CD4-positive, CD25-positive, alpha-beta regulatory T cell (primary cell): ENCODE measurements at regions not wholly inside any gene's neighbourhood (a gene's known extent, or its start where the extent isn't known, plus 50 kb on each side); places are given as distances from the start of the nearest gene placed in this dataset.

Experiments
- ATAC-seq, 2 donors: fragments of 150-1000 bp; cut with Tn5 transposase; one replicate each; pipeline ENCODE4 v1.10.0; 2021; ENCODE audit warnings: low read depth in 2 of 2, moderate number of reproducible peaks in 2 of 2, moderate library complexity in 1 of 2
- DNase-seq, 3 donors: peaks; one replicate each; pipeline versions ENCODE4 v3.0.0 to v3.0.0-alpha.2; 2012 to 2022; ENCODE audit warnings: mixed read lengths in 1 of 3
- H3K27ac ChIP-seq: one replicate; pipeline ENCODE4 v1.7.0; 2013; ENCODE audit warnings: mild to moderate bottlenecking, low read length; ENCODE audit not compliant: insufficient read depth, poor library complexity, severe bottlenecking
- H3K27me3 ChIP-seq: one replicate; pipeline ENCODE4 v1.7.0; 2013; ENCODE audit warnings: low read length; ENCODE audit not compliant: control insufficient read depth, insufficient read depth
- H3K36me3 ChIP-seq: one replicate; pipeline ENCODE4 v1.7.0; 2013; ENCODE audit warnings: mild to moderate bottlenecking, low read length, moderate library complexity; ENCODE audit not compliant: control insufficient read depth, insufficient read depth
- H3K4me1 ChIP-seq: 2 replicates; pipeline ENCODE4 v1.7.0; 2013; ENCODE audit warnings: mild to moderate bottlenecking, low read length; ENCODE audit not compliant: insufficient read depth, control insufficient read depth, poor library complexity, severe bottlenecking
- H3K4me3 ChIP-seq: one replicate; pipeline ENCODE4 v1.7.0; 2013; ENCODE audit warnings: low read depth, mild to moderate bottlenecking, low read length, moderate library complexity
- H3K9me3 ChIP-seq, 2 experiments: 1 replicate in 1 of 2; 2 replicates in 1 of 2; pipeline ENCODE4 v1.7.0; 2013; ENCODE audit warnings: low read length in 2 of 2, mild to moderate bottlenecking in 1 of 2, moderate library complexity in 1 of 2; ENCODE audit not compliant: control insufficient read depth in 2 of 2
- H3K27ac Mint-ChIP-seq, 3 donors: one replicate each; pipeline ENCODE4 v1.8.0; 2020 to 2022; ENCODE audit warnings: mild to moderate bottlenecking in 3 of 3, mixed read lengths in 3 of 3, moderate library complexity in 2 of 3
- H3K27me3 Mint-ChIP-seq: one replicate; pipeline ENCODE4 v1.8.0; 2022; ENCODE audit warnings: mild to moderate bottlenecking, mixed read lengths
- H3K36me3 Mint-ChIP-seq: one replicate; pipeline ENCODE4 v1.8.0; 2020; ENCODE audit warnings: mixed read lengths
- H3K4me1 Mint-ChIP-seq, 4 donors: one replicate each; pipeline ENCODE4 v1.8.0; 2020 to 2022; ENCODE audit warnings: mixed read lengths in 4 of 4, mild to moderate bottlenecking in 1 of 4
- H3K4me3 Mint-ChIP-seq, 4 donors: one replicate each; pipeline ENCODE4 v1.8.0; 2020 to 2022; ENCODE audit warnings: mild to moderate bottlenecking in 4 of 4, mixed read lengths in 4 of 4, moderate library complexity in 3 of 4
- H3K9me3 Mint-ChIP-seq, 7 donors: one replicate each; pipeline ENCODE4 v1.8.0; 2020 to 2022; ENCODE audit warnings: mixed read lengths in 7 of 7, mild to moderate bottlenecking in 3 of 7, moderate library complexity in 2 of 7

DNA sequence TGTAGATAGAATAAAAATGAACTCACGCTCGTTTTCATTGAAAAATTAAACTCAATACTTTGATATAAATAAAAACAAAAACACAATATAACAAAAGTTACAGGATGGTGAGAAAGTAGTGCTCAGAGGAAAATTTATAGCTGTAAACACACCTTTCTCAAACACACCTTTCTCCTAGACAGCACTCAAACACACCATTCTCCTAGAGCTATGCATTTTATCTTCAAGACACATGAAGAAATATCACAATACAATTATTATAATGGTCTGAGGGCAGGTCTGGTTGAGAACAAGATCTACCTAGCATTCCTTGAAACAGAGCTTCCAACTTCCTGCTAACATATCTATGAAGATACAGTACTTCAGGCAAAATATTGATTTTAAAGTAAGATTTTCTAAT lies 183.4 kb upstream of the NBEA start:
- H3K36me3 Mint-ChIP-seq: no peaks in the 10 kb centered on the region
- Histone ChIP-seq H3K4me3 (no peak overlapping the region), H3K27me3 (no peaks in the 10 kb centered on the region), H3K36me3 (no peaks in the 10 kb centered on the region), H3K27ac (no peak overlapping the region), H3K4me1 (no peaks in the 10 kb centered on the region), H3K9me3 (peaks cover 0 to 1% of the 10 kb centered on the region in 2 experiments)
- H3K9me3 Mint-ChIP-seq: peaks cover 0 to 3% (median 1%) of the 10 kb centered on the region in 7 donors
- H3K27ac Mint-ChIP-seq: no peak overlapping the region
- H3K4me3 Mint-ChIP-seq: no peak overlapping the region
- no peak for ATAC-seq
- H3K4me1 Mint-ChIP-seq: no peaks in the 10 kb centered on the region
- no peaks in the 10 kb centered on the region for H3K27me3 Mint-ChIP-seq
- no peak for DNase-seq

DNA sequence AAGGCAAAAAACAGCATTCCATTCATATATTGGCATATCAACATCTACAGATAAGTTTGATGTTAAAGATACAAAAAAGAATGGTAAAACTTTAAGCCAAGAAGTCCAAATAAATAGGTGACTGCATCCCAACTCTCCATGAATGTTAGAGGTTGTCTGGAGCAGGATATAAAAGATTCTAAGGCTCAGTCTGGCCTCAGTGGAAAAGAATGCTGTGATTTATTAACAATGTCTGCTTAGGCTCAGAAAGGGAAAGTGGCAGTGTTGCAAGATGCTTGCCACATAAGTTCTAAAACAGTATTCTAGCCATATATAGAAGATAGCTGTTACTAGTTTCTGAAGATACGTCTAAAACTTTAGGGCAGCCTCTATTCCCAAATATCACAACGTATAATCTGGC lies 179.8 kb upstream of the NBEA start:
- H3K9me3 Mint-ChIP-seq: peaks cover 0 to 4% (median 1%) of the 10 kb centered on the region in 7 donors
- Histone ChIP-seq H3K4me1 (no peaks in the 10 kb centered on the region), H3K4me3 (no peak overlapping the region), H3K27ac (no peak overlapping the region), H3K9me3 (peaks cover 0 to 1% of the 10 kb centered on the region in 2 experiments), H3K27me3 (no peaks in the 10 kb centered on the region), H3K36me3 (no peaks in the 10 kb centered on the region)
- DNase-seq (no peak), ATAC-seq (no peak)
- H3K27ac Mint-ChIP-seq: no peak overlapping the region
- no peaks in the 10 kb centered on the region for H3K4me1 Mint-ChIP-seq
- H3K36me3 Mint-ChIP-seq: no peaks in the 10 kb centered on the region
- H3K27me3 Mint-ChIP-seq: no peaks in the 10 kb centered on the region
- H3K4me3 Mint-ChIP-seq: no peak overlapping the region

DNA sequence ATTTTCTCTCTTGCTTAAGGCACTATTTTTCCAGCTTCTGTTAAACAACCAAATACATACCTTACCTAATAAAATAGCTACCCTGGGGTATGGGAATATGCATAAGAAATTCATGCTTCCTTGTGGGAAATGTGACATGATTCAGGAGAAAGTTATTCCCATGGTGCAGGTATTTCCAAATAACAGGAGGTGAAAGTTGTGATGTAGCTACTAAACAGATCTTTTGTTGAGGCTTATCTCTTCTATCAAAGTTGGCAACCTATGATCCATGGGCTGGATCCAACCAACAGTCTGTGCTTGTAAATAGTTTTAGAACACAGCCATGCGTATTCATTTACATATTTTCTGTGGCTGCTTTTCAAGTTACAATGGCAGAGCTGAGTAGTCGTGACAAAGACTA lies 177.8 kb upstream of the NBEA start:
- Histone ChIP-seq H3K4me1 (no peaks in the 10 kb centered on the region), H3K27ac (no peak overlapping the region), H3K27me3 (no peaks in the 10 kb centered on the region), H3K4me3 (no peak overlapping the region), H3K36me3 (no peaks in the 10 kb centered on the region), H3K9me3 (peaks cover 0 to 1% of the 10 kb centered on the region in 2 experiments)
- DNase-seq (no peak), ATAC-seq (no peak)
- peaks cover 0 to 4% (median 0%) of the 10 kb centered on the region in 7 donors for H3K9me3 Mint-ChIP-seq
- H3K27me3 Mint-ChIP-seq: no peaks in the 10 kb centered on the region
- no peak overlapping the region for H3K27ac Mint-ChIP-seq
- no peak overlapping the region for H3K4me3 Mint-ChIP-seq
- no peaks in the 10 kb centered on the region for H3K4me1 Mint-ChIP-seq
- H3K36me3 Mint-ChIP-seq: no peaks in the 10 kb centered on the region

DNA sequence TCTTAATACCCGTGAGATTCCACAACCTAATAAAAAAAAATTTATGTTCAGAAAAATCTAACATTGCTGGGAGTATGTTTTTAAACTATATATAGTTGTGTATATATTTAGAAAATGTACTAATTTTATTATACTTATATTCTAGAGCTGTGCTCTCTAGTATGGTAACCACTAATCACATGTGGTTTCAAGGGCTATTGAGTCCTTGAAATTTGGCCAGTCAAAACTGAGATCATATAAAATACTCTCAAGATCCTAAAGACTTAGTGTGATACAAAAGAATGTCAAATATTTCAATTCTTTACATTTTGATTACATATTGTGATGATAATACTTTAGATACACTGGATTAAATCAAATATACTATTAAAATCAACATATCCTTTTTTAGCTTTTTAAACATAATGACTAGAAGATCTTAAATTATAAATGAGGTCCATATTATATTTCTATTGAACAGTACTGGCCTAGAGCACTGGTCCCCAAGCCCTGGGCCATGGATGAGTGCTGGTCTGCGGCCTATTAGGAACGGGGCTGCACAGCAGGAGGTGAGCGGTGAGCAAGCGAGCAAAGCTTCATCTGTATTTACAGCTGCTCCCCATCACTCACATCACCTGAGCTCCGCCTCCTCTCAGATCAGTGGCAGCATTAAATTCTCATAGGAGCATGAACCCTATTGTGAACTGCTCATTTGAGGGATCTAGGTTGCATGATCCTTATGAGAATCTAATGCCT lies 176.5 kb upstream of the NBEA start:
- Mint-ChIP-seq H3K27me3 (no peaks in the 10 kb centered on the region), H3K4me3 (no peak overlapping the region), H3K9me3 (peaks cover 0 to 6% (median 1%) of the 10 kb centered on the region in 7 donors), H3K27ac (no peak overlapping the region), H3K4me1 (no peaks in the 10 kb centered on the region), H3K36me3 (no peaks in the 10 kb centered on the region)
- ATAC-seq (no peak), DNase-seq (no peak)
- no peak overlapping the region for H3K27ac ChIP-seq
- no peak overlapping the region for H3K4me3 ChIP-seq
- H3K4me1 ChIP-seq: no peaks in the 10 kb centered on the region
- H3K9me3 ChIP-seq: peaks cover 0 to 1% of the 10 kb centered on the region in 2 experiments
- no peaks in the 10 kb centered on the region for H3K27me3 ChIP-seq
- no peaks in the 10 kb centered on the region for H3K36me3 ChIP-seq

DNA sequence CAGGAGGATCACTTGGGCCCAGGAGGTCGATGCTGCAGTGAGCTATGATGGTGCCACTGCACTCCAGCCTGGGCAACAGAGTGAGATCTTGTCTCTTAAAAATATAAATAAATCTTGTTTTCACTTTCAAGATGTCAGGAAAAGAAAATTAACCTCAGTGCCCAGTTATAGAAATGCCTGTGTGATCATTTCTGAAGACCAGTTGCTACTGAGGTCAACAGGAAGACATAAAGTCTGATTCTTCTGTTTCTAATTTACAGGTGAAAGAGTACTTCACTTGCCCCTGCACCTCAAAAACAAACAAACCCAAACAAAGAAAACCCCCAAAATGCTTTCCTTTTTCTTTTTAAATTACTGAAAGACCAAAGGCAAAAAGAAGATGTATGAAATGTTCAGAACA lies 174.3 kb upstream of the NBEA start:
- no peaks in the 10 kb centered on the region for H3K27me3 ChIP-seq
- H3K9me3 ChIP-seq: no peaks in the 10 kb centered on the region
- H3K4me3 ChIP-seq: no peak overlapping the region
- H3K4me1 Mint-ChIP-seq: no peaks in the 10 kb centered on the region
- DNase-seq: no peak
- no peak overlapping the region for H3K27ac Mint-ChIP-seq
- no peak overlapping the region for H3K27ac ChIP-seq
- H3K9me3 Mint-ChIP-seq: peaks cover 0 to 6% (median 1%) of the 10 kb centered on the region in 7 donors
- no peaks in the 10 kb centered on the region for H3K27me3 Mint-ChIP-seq
- H3K4me1 ChIP-seq: no peaks in the 10 kb centered on the region
- H3K36me3 Mint-ChIP-seq: no peaks in the 10 kb centered on the region
- no peak for ATAC-seq
- H3K36me3 ChIP-seq: no peaks in the 10 kb centered on the region
- no peak overlapping the region for H3K4me3 Mint-ChIP-seq

DNA sequence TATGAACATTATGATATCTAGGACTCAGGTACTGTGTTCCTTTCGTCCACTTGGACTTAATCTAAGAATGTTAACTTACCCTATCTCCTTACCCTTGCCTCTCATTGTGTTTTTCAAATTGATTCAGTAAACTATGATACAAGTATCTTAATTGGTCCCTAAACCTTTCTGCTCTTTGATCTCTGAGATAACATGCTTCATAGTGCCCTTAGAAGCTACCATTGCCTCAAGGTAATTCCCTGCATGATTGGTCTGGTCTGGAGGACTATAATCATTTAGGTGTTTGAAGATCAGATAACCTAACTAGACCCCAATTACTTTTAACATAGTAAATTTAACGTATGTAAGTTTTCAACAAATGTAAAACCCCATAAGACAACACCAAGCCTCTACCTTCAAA lies 169.9 kb upstream of the NBEA start:
- no peaks in the 10 kb centered on the region for H3K27me3 ChIP-seq
- H3K9me3 Mint-ChIP-seq: peaks cover 0 to 4% (median 3%) of the 10 kb centered on the region in 7 donors
- H3K4me3 ChIP-seq: no peak overlapping the region
- H3K27ac Mint-ChIP-seq: no peak overlapping the region
- no peaks in the 10 kb centered on the region for H3K4me1 Mint-ChIP-seq
- no peaks in the 10 kb centered on the region for H3K4me1 ChIP-seq
- H3K27ac ChIP-seq: no peak overlapping the region
- no peaks in the 10 kb centered on the region for H3K36me3 Mint-ChIP-seq
- H3K27me3 Mint-ChIP-seq: no peaks in the 10 kb centered on the region
- no peaks in the 10 kb centered on the region for H3K36me3 ChIP-seq
- DNase-seq: no peak
- no peak for ATAC-seq
- H3K4me3 Mint-ChIP-seq: no peak overlapping the region
- no peaks in the 10 kb centered on the region for H3K9me3 ChIP-seq

DNA sequence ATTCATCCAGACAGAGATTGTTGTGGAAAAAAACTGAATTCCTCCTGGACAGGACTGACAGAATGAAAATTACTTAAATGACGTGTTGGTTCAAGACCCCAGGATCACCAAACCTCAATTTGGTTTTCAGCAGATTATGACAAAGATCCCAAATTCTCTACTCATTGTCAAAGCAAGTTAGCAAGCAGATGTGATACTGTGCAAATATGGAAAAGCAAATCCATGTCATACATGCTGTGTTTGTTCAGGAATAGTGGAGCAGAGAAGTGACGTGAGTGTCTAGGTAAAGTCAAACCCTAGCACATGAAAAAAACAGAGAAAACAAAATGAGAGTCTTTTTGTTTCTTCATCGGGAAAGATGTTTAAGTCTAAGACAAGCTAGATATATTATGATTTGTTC lies 169.2 kb upstream of the NBEA start:
- Histone ChIP-seq H3K36me3 (no peaks in the 10 kb centered on the region), H3K4me1 (no peaks in the 10 kb centered on the region), H3K9me3 (no peaks in the 10 kb centered on the region), H3K27me3 (no peaks in the 10 kb centered on the region), H3K27ac (no peak overlapping the region), H3K4me3 (no peak overlapping the region)
- no peak overlapping the region for H3K27ac Mint-ChIP-seq
- no peaks in the 10 kb centered on the region for H3K4me1 Mint-ChIP-seq
- ATAC-seq (no peak), DNase-seq (no peak)
- H3K36me3 Mint-ChIP-seq: no peaks in the 10 kb centered on the region
- H3K9me3 Mint-ChIP-seq: peaks cover under 1 to 5% (median 3%) of the 10 kb centered on the region in 7 donors
- H3K4me3 Mint-ChIP-seq: no peak overlapping the region
- no peaks in the 10 kb centered on the region for H3K27me3 Mint-ChIP-seq

DNA sequence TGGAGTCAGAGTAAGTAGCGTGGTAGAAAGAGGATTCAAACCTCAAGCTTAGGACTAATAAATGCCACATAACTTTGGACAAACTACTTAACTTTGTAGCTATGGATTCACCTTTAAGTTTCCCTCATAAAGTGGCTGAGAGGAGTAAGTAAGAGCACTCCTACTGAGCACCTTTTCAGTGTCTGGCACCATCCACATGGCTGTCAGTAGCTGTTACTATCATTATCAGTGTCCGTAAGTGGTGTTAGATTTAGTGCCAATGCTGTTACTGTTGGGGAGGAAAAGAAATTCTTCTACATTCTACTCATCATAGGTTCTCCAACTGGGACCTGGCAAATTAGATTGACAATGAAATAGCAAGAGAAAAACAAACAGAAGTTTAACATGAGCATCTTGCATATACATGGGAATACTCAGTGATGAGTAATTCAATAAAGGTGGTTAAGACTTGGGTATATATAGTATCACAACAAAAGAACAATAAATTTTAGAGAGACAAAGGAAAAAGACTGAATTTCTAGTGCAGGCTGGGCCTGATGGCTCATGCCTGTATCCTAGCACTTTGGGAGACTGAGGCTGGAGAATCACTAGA lies 165.6 kb upstream of the NBEA start:
- Histone ChIP-seq H3K4me3 (no peak overlapping the region), H3K4me1 (no peaks in the 10 kb centered on the region), H3K27ac (no peak overlapping the region), H3K36me3 (no peaks in the 10 kb centered on the region), H3K27me3 (no peaks in the 10 kb centered on the region), H3K9me3 (no peaks in the 10 kb centered on the region)
- Mint-ChIP-seq H3K27me3 (no peaks in the 10 kb centered on the region), H3K4me1 (no peaks in the 10 kb centered on the region), H3K36me3 (no peaks in the 10 kb centered on the region), H3K27ac (no peak overlapping the region), H3K9me3 (peaks cover 0 to 9% (median 4%) of the 10 kb centered on the region in 7 donors), H3K4me3 (no peak overlapping the region)
- DNase-seq: no peak
- no peak for ATAC-seq
